Stimulated activated CD4-positive, alpha-beta T cell treated with anti-CD3 and anti-CD28 coated beads, Interleukin-15, amount 100 ng/mL, for 24 hours (primary cell): ENCODE measurements at regions not wholly inside any gene's neighbourhood (a gene's known extent, or its start where the extent isn't known, plus 50 kb on each side); places are given as distances from the start of the nearest gene placed in this dataset.

Experiments
- DNase-seq: peaks from one replicate; pipeline ENCODE4 v3.0.0-alpha.2; 2020

DNA sequence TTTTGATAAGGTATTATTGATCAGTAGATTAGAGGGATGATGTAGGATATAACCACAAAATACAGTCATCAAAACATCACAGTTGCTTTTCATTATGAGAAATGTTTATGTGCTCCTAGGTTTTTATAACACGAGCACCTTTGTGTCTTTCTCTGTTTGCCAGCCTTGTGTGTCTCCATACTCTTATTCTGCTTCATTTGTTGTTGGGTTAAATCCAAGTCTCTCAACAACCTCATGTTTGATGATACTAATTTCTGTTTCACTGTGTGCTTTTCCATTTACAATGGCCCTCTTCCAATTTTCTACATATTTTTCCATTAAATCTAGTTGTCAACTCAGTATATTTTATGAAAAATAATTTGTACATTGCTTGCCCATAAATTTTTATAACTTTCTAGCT is 107.7 kb upstream of the POU2AF2 start:
- DNase-seq = no peak

- no peak for DNase-seq
These were observed 109.6 kb upstream of the POU2AF2 start for GRCh38 chr11:111135778-111136570.

DNA sequence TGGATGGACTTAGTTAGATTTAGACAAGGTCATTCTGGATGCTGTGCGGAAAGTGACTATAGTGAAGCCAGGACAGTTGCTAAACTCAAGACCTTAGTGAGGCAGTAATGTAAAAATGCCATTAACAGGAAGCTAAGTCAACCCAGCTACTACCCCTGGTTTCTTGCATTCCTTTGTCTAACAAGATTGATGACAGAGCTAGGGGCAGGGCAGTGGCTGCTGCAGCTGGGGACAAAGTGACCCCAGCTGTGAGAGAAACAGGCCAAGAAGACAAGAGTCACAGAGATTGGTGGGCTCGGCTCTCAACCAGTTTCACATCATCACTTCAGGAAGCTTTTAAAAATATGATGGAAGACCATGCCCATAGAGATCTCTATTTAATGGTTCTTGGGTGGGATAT is 110.4 kb upstream of the POU2AF2 start:
- no peak for DNase-seq

DNA sequence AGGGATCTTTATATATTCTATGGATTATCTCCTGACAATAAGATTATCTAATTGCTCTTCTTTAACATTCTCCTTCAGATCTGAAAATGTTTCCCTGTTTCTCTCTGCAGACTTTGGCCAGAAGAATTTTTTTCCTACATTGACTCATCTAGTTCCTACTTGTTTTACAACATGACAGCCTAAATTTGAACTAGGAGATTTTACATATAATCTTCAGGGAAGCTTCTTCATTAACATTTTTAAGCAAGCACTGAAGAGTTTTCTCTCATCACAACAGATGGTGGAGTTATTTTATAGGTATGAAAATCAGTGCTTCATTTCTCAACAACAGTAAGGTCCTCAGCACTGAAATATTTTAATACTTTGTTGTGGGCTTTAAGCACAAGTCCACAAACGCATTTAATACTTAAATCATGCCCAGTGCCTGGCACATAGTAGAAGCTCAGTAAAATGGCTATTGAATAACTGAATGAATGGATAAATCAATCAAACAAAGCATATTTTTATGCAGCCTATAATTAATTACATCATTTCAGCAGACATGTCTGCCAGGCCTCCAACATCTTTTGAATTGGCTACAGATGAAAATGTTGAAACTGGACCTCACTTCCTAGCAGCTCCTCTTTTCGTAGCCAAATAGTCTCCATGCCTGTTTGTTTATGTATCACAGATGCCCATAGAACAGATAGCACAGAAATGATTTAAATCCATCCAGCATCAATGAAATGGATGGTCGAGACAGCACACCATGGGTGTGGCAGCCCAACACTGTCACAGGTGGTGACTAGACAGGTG is 117.3 kb upstream of the POU2AF2 start:
- no peak for DNase-seq

GRCh38 chr11:111124724-111125123 is 120.8 kb upstream of the POU2AF2 start:
- DNase-seq = no peak

- no peak for DNase-seq
These were observed 121.8 kb upstream of the POU2AF2 start for GRCh38 chr11:111123463-111124398.

GRCh38 chr11:111120696-111121302 is 124.7 kb upstream of the POU2AF2 start:
- DNase-seq = no peak

DNA sequence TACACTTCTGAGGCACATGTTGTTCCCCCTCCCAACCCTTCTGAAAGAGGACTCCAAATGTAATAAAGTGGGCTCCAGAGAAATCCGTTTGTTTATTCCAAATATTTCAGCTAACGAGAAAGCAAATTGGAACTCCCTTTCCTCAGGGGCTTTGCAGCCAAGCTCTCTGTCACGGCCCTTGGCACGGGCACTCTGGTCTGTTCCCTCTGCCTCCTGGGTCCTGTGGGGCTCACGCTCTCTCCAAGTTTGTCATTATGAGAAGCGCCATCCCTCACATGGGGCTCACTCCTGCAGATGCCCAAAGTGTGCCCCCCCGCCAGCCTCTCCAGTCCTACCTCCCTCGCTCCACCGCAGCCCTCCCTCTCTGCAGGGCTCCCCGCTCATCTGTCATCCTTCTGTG is 125.4 kb upstream of the POU2AF2 start:
- DNase-seq = no peak

DNA sequence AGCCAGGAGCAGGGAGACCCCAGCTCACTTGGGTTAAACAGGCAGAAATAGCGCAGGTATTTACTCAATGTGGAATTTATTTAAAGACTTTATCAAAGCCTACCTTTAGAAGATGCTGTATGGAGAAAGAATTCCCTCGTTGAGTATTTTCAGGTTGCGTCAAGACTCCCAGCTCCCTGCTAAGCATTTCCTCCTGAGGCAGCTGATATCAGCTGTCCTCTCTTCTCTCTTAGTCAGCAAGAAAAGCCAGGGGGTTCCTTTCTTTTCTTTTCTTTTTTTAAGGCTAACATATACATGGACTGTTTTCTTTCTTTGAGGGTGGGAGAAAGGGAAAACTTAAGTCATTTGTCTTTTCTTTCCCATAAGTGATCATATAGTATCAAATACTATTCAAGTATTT is 125.8 kb upstream of the POU2AF2 start:
- no peak for DNase-seq

DNA sequence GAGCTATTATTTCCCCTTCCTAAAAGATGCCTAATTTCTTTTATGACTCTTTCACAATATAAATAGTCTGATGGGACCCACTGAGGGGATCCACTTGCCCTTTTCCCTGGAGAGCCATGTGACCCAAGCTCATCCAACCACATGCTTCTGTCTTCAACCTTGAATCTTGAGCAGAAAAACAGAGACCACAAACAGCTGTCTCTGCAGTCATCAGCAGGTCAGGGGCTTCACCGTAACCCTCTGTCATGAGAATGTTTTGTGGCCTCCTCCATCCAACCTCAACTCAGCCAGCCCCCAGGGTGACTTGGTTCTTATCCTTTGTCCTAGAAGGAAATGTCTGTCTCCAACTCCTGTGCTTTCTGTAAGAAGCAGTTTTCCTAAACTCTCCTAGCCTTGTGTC is 129.6 kb upstream of the POU2AF2 start:
- no peak for DNase-seq

DNA sequence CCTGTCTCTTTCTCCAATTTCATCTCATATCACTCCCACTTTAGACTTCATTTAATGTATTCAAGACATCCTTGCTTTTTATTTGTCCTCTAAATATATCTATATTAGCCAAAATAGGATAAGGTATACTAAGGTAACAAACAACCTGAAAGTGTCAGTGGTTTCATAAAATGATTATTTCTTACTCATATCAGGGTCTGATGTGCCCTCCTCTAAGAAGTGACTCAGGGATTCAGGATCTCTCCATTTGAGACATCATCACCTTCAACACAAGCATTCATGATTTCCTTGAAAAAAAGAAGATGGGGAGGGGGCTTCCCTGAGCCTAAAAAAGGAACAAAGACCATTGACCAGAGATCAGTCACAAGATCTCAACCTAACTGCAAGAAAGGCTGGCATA is 131.4 kb upstream of the POU2AF2 start:
- no peak for DNase-seq

GRCh38 chr11:111112614-111113013 is 132.9 kb upstream of the POU2AF2 start:
- DNase-seq = no peak

GRCh38 chr11:111107501-111107900 is 138.0 kb upstream of the POU2AF2 start:
- no peak for DNase-seq

DNA sequence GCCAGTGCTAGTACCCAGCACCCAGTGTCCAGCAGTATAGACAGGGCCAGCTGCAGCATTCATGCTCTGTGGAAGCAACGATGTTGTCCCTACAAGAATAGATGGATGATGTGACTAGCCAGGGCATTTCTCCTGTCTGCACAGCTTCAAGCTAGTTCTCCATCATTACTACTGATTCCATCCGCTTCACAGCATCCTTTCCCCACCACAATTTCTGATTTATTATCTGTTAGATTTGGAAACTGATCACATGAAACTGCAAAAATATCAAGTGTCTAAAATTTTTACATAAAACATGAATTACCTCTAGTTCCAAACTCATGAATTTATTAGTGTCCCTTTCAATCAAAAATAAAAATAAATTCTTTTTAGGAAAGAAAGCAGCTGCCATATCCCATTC is 138.9 kb upstream of the POU2AF2 start:
- DNase-seq = no peak

GRCh38 chr11:111105566-111105965 is 140.0 kb upstream of the POU2AF2 start:
- no peak for DNase-seq

DNA sequence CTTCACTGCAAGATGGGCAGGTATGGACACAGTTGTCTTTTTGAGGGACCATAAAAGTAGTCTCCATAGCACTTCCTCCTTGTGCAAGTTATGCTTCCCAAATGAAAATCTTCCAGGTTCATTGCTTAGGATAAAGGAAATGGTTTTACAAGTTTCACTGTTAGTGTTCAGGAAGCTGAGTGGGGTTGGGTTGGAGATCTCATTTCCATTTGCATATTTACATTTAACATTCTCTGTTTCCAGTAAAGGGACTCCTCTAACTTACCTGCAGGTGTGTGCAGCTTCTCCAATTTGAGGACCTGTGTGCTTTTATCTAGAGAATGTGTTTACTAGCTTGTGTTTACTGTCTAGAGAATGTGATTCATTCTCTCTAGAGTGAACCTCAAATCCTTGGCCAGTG is 141.3 kb upstream of the POU2AF2 start:
- no peak for DNase-seq

- no peak for DNase-seq
These were observed 143.6 kb upstream of the POU2AF2 start for GRCh38 chr11:111101881-111102280.

DNA sequence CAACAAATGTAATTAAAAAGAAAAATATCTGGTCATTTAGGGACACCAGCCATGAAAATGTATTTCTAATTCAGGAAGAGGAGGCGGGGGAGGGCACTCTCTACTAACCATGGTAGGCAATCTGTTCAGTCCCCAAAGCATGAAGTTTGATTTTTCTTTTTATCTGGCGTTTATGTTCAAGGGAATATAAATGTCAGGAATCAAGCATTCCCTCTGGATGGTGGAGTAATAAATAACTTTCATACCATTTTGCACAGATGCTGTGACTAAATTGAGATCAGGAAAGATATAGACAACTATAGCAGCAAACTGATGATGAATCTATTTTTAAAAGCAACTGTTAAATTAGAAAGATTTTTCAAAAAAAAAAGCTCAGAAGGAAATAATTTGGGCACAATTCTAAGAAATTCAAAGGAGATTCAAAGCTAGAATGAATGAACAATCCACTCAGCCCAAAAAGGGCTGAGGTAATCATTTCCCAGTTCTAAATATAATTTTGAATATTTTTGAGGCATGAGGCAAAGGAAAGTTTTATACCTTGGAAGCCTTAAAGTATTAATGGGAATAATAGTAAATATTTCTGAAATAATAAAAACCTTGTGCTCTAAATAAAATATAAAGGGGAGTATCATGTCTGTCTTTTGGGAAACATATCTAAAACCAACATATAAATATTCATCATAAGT is 146.4 kb upstream of the POU2AF2 start:
- no peak for DNase-seq

- no peak for DNase-seq
These were observed 147.4 kb upstream of the POU2AF2 start for GRCh38 chr11:111098091-111098490.

DNA sequence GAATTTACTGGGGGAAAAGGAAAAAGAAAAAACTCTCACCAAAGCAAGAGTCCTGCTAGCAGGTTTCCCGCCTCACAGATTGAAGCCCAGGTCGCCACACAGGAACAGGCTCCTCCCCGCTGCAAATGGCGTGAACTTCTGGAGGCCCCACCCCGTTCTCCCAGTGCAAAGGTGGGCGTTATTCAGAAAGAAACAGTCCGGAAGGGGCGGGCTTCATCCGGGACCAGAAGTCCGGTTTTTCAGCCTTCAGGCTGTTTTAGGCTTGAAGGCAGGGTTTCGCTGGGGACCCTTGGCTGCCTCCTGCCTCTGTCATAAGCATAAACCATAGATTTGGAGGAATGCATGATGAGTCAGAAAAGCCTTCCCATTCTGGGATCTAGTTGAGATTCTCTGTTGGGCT is 148.3 kb upstream of the POU2AF2 start:
- DNase-seq = peak; percentile 2

- no peak for DNase-seq
These were observed 150.2 kb upstream of the POU2AF2 start for GRCh38 chr11:111095327-111095726.

- no peak for DNase-seq
These were observed 152.5 kb upstream of the POU2AF2 start for GRCh38 chr11:111093061-111093460.
